Endothelial cell of umbilical vein (primary cell): ENCODE measurements at regions not wholly inside any gene's neighbourhood (a gene's known extent, or its start where the extent isn't known, plus 50 kb on each side); places are given as distances from the start of the nearest gene placed in this dataset.

ENCODE experiments used
- BruUV-seq: library from RNA; stranded (reverse); fragments of 400-500 nt; replicated peaks from 2 replicates; lab custom pipeline; 2021; lab: Mats Ljungman, UMichigan
- CTCF ChIA-PET: fragments of 300-600, 350-600 bp; sonication (Branson Sonifier 250); formaldehyde crosslinking; loops from one replicate; lab custom pipeline; 2021; ENCODE audit warnings: antibody characterized with exemption, inconsistent platforms; lab: Charles Lee
- POLR2A ChIA-PET: fragments of 300-600, 350-600 bp; sonication (Branson Sonifier 250); formaldehyde crosslinking; loops from one replicate; lab custom pipeline; 2021; ENCODE audit warnings: antibody characterized with exemption, inconsistent platforms; lab: Charles Lee
- DNase-seq: peaks from one replicate; pipeline ENCODE4 v3.0.0-alpha.2; 2011; ENCODE audit warnings: low read depth, low spot score
- FAIRE-seq: peaks from 2 replicates; lab custom pipeline; 2011; peaks lifted over from hg19 to GRCh38; lab: Jason Lieb, UNC
- H2AFZ ChIP-seq: 2 replicates; pipeline ENCODE4 v1.6.0; 2012; ENCODE audit warnings: low read depth, low read length, control low read depth, inconsistent platforms
- H3K27ac ChIP-seq: 2 replicates; pipeline ENCODE4 v1.5.1; 2011; ENCODE audit warnings: low read depth, mild to moderate bottlenecking, control low read depth, low read length, moderate library complexity; ENCODE audit not compliant: insufficient read depth
- H3K27me3 ChIP-seq, 2 experiments: 2 replicates each; pipeline versions ENCODE4 v1.6.0 to v1.6.1; 2011; ENCODE audit warnings: low read length in 2 of 2, mixed read lengths in 1 of 2; ENCODE audit not compliant: control insufficient read depth in 2 of 2, insufficient read depth in 2 of 2
- H3K36me3 ChIP-seq, 2 experiments: 2 replicates in 1 of 2; 3 replicates in 1 of 2; pipeline ENCODE4 v1.5.1; 2011; ENCODE audit warnings: low read length in 2 of 2, mild to moderate bottlenecking in 1 of 2, moderate library complexity in 1 of 2; ENCODE audit not compliant: control insufficient read depth in 2 of 2, insufficient read depth in 2 of 2; ENCODE audit errors: extremely low read depth in 1 of 2
- H3K4me1 ChIP-seq: 3 replicates; pipeline ENCODE4 v1.5.1; 2011; ENCODE audit warnings: mild to moderate bottlenecking, low read length; ENCODE audit not compliant: control insufficient read depth, insufficient read depth; ENCODE audit errors: extremely low read depth
- H3K4me2 ChIP-seq: 2 replicates; pipeline ENCODE4 v1.6.1; 2011; ENCODE audit warnings: low read length, control low read depth, mixed read lengths; ENCODE audit not compliant: insufficient read depth
- H3K4me3 ChIP-seq, 3 experiments: fragments of 200-600 bp in 1 of 3; sonication (generic), shearing (Covaris generic) in 1 of 3; replicated peaks in 1 of 3; 2 replicates each; pipeline ENCODE4 v1.5.1; 2011 to 2016; ENCODE audit warnings: control low read depth in 3 of 3, low read length in 3 of 3, mild to moderate bottlenecking in 2 of 3, inconsistent platforms in 1 of 3, low read depth in 1 of 3, moderate library complexity in 1 of 3; ENCODE audit not compliant: insufficient read depth in 1 of 3
- H3K79me2 ChIP-seq: 2 replicates; pipeline ENCODE4 v1.6.0; 2012; ENCODE audit warnings: low read length, inconsistent platforms; ENCODE audit not compliant: control insufficient read depth, insufficient read depth
- H3K9ac ChIP-seq: replicated peaks from 2 replicates; pipeline ENCODE3; 2011; ENCODE audit warnings: low read length, control low read depth; ENCODE audit not compliant: insufficient read depth; ENCODE audit errors: extremely low read depth
- H3K9me1 ChIP-seq: replicated peaks from 3 replicates; pipeline ENCODE4 v1.6.0; 2011; ENCODE audit warnings: mild to moderate bottlenecking, low read length; ENCODE audit not compliant: control insufficient read depth, insufficient read depth; ENCODE audit errors: extremely low read depth
- H3K9me3 ChIP-seq: replicated peaks from 2 replicates; pipeline ENCODE4 v1.5.1; 2012; ENCODE audit warnings: low read length, inconsistent platforms; ENCODE audit not compliant: control insufficient read depth, insufficient read depth
- H4K20me1 ChIP-seq: replicated peaks from 2 replicates; pipeline ENCODE3; 2011; ENCODE audit warnings: mild to moderate bottlenecking, low read length; ENCODE audit not compliant: control insufficient read depth, insufficient read depth; ENCODE audit errors: extremely low read depth
- CTCF ChIP-seq, 2 donors: IDR thresholded peaks; 1 replicate in 1 of 2; 2 replicates in 1 of 2; pipeline ENCODE4 v1.5.1; 2011; ENCODE audit warnings: low read length in 2 of 2, mild to moderate bottlenecking in 2 of 2, moderate library complexity in 2 of 2, control low read depth in 1 of 2, inconsistent platforms in 1 of 2, low read depth in 1 of 2; ENCODE audit not compliant: insufficient read depth in 1 of 2; ENCODE audit errors: extremely low read depth in 1 of 2
- EZH2 ChIP-seq: IDR thresholded peaks from 2 replicates; pipeline ENCODE4 v1.6.1; 2012; ENCODE audit warnings: borderline replicate concordance, low read depth, mild to moderate bottlenecking, moderate library complexity, low read length, inconsistent platforms; ENCODE audit not compliant: severe bottlenecking
- FOS ChIP-seq: IDR thresholded peaks from 2 replicates; pipeline ENCODE4 v1.6.1; 2011; ENCODE audit warnings: mild to moderate bottlenecking, low read length, moderate library complexity, borderline replicate concordance; ENCODE audit not compliant: insufficient read depth
- GATA2 ChIP-seq: IDR thresholded peaks from 2 replicates; pipeline ENCODE4 v1.7.0; 2011; ENCODE audit warnings: low read depth, mild to moderate bottlenecking, moderate library complexity, mixed read lengths, low read length; ENCODE audit not compliant: insufficient read length, insufficient read depth
- JUN ChIP-seq: IDR thresholded peaks from 2 replicates; pipeline ENCODE4 v1.6.1; 2011; ENCODE audit warnings: borderline replicate concordance, low read depth; ENCODE audit not compliant: insufficient read length, insufficient read depth
- MYC ChIP-seq: IDR thresholded peaks from one replicate; pipeline ENCODE4 v1.6.1; 2011; ENCODE audit warnings: mild to moderate bottlenecking, low read depth, low read length
- POLR2A ChIP-seq: IDR thresholded peaks from 2 replicates; pipeline ENCODE4 v1.6.1; 2012; ENCODE audit warnings: low read depth, mild to moderate bottlenecking, control low read depth, low read length
- POLR2AphosphoS5 ChIP-seq: IDR thresholded peaks from 2 replicates; pipeline ENCODE4 v1.6.1; 2012; ENCODE audit warnings: low read depth, mild to moderate bottlenecking, control low read depth, low read length, moderate library complexity; ENCODE audit not compliant: insufficient read depth
- dilution Hi-C: fragments of 300-500 bp; cut with MboI; formaldehyde crosslinking; loops from one replicate; pipeline ENCODE4 v1.15.0; 2019; ENCODE audit warnings: low sequenced_read_pairs; ENCODE audit not compliant: extremely low pct_ligation_motif_present
- intact Hi-C: fragments of 100-400 bp; cut with micrococcal nuclease; formaldehyde crosslinking; loops from one replicate; pipeline ENCODE4 v1.10.0; 2022
- TF ChIP-seq, protein P1 (sequence below): IDR thresholded peaks from 2 replicates; pipeline ENCODE4 v1.6.1; 2011; ENCODE audit not compliant: insufficient read depth, insufficient read length

- intact Hi-C loops, result no loop called here
- H4K20me1 ChIP-seq, result no peaks in the 10 kb centered on the region
- BruUV-seq, result no TSS peak
- no peaks in the 10 kb centered on the region for H3K36me3 ChIP-seq
- H3K79me2 ChIP-seq, result no peaks in the 10 kb centered on the region
- DNase-seq (no peak), FAIRE-seq (no peak)
- H3K4me2 ChIP-seq, result no peak overlapping the region
- H3K9ac ChIP-seq, result no peak overlapping the region
- H3K9me3 ChIP-seq, result no peaks in the 10 kb centered on the region
- ChIA-PET POLR2A (no interaction called here), CTCF (interaction anchor here (1.0 to 1.5 kb wide), 4 partner anchors 15 to 171 kb away, joined by 3 to 4 read pairs (median 3); no protein-coding TSS in a partner anchor)
- TF ChIP-seq GATA2 (no peak), FOS (no peak), MYC (no peak), JUN (no peak), POLR2AphosphoS5 (no peak), CTCF (IDR thresholded peaks at IDR 0.05; ENCODE audit: extremely low read depth in 1 of 2, insufficient read depth in 1 of 2, low read depth in 1 of 2, low read length in 2 of 2) (no peak), EZH2 (no peak), POLR2A (no peak)
- TF ChIP-seq, protein P1, sequence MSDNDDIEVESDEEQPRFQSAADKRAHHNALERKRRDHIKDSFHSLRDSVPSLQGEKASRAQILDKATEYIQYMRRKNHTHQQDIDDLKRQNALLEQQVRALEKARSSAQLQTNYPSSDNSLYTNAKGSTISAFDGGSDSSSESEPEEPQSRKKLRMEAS, result no peak
- dilution Hi-C loops, result no loop called here
- no peaks in the 10 kb centered on the region for H3K27me3 ChIP-seq
- no peak overlapping the region for H3K27ac ChIP-seq
- H3K4me3 ChIP-seq, result no peak overlapping the region
- no peak overlapping the region for H2AFZ ChIP-seq
- H3K4me1 ChIP-seq, result peaks cover 14% of the 10 kb centered on the region
- no peaks in the 10 kb centered on the region for H3K9me1 ChIP-seq
Observed at GRCh38 chr17:5763595-5764306, 179.4 kb upstream of the NLRP1 start.
